ENCODE measurements at regions not wholly inside any gene's neighbourhood (a gene's known extent, or its start where the extent isn't known, plus 50 kb on each side); places are given as distances from the start of the nearest gene placed in this dataset.

- TF ChIP-seq CTCF (IDR thresholded peaks at IDR 0.05) (no peak), POLR2AphosphoS5 (IDR thresholded peaks at IDR 0.05) (no peak)
Observed at GRCh38 chr7:156122752-156123354, 310.6 kb upstream of the SHH start.

All from upper lobe of left lung (tissue), 4 donors.